NCI-H2227 treated with DMSO at 0.1 percent for 48 hours (cell line): ENCODE measurements at regions not wholly inside any gene's neighbourhood (a gene's known extent, or its start where the extent isn't known, plus 50 kb on each side); places are given as distances from the start of the nearest gene placed in this dataset.

Experiments
- DNase-seq: peaks from one replicate; lab custom pipeline; 2025; lab: John Stamatoyannopoulos, UW

GRCh38 chr15:39279311-39279710 lies 301.6 kb upstream of the THBS1 start:
- DNase-seq = no peak

- no peak for DNase-seq
Measured at GRCh38 chr15:39281094-39281493, 299.8 kb upstream of the THBS1 start.

- no peak for DNase-seq
Measured at GRCh38 chr15:39282663-39283208, 298.1 kb upstream of the THBS1 start.

GRCh38 chr15:39283531-39283930 lies 297.3 kb upstream of the THBS1 start:
- no peak for DNase-seq

GRCh38 chr15:39285071-39285470 lies 295.8 kb upstream of the THBS1 start:
- no peak for DNase-seq

GRCh38 chr15:39285663-39286062 lies 295.2 kb upstream of the THBS1 start:
- no peak for DNase-seq

GRCh38 chr15:39286706-39287105 lies 294.2 kb upstream of the THBS1 start:
- DNase-seq = no peak

- DNase-seq = no peak
Measured at GRCh38 chr15:39287322-39288195, 293.3 kb upstream of the THBS1 start.

GRCh38 chr15:39290711-39291435 lies 290.0 kb upstream of the THBS1 start:
- no peak for DNase-seq

- no peak for DNase-seq
Measured at GRCh38 chr15:39291690-39292089, 289.2 kb upstream of the THBS1 start.

- no peak for DNase-seq
Measured at GRCh38 chr15:39296955-39297354, 283.9 kb upstream of the THBS1 start.

GRCh38 chr15:39298271-39298962 lies 282.5 kb upstream of the THBS1 start:
- no peak for DNase-seq

- no peak for DNase-seq
Measured at GRCh38 chr15:39299486-39300267, 281.2 kb upstream of the THBS1 start.

- DNase-seq = no peak
Measured at GRCh38 chr15:39300451-39301153, 280.3 kb upstream of the THBS1 start.

GRCh38 chr15:39301589-39301999 lies 279.3 kb upstream of the THBS1 start:
- no peak for DNase-seq

- no peak for DNase-seq
Measured at GRCh38 chr15:39302936-39303335, 277.9 kb upstream of the THBS1 start.

- no peak for DNase-seq
Measured at GRCh38 chr15:39304201-39304841, 276.6 kb upstream of the THBS1 start.

GRCh38 chr15:39304931-39305728 lies 275.7 kb upstream of the THBS1 start:
- DNase-seq = no peak

- DNase-seq = no peak
Measured at GRCh38 chr15:39310633-39311032, 270.2 kb upstream of the THBS1 start.

- no peak for DNase-seq
Measured at GRCh38 chr15:39312984-39313383, 267.9 kb upstream of the THBS1 start.
